K562 (cell line): ENCODE measurements at regions not wholly inside any gene's neighbourhood (a gene's known extent, or its start where the extent isn't known, plus 50 kb on each side); places are given as distances from the start of the nearest gene placed in this dataset.

Source experiments
- ATAC-seq: fragments of 200-7000 bp; cut with Tn5 transposase; 3 replicates; pipeline ENCODE4 v1.9.1; 2020; ENCODE audit warnings: moderate library complexity
- BruUV-seq: library from RNA; stranded (reverse); fragments of 400-500 nt; replicated peaks from 2 replicates; lab custom pipeline; 2021; lab: Mats Ljungman, UMichigan
- CTCF ChIA-PET: fragments of 300-600 bp; formaldehyde crosslinking; extraction: SDS; loops from one replicate; lab custom pipeline; 2021; ENCODE audit warnings: low intra/inter-chr PET ratio; lab: Yijun Ruan, JAX
- POLR2A ChIA-PET: fragments of 300-600, 350-650 bp; sonication (Branson Sonifier 250); formaldehyde crosslinking; extraction: SDS; loops from one replicate; lab custom pipeline; 2021; ENCODE audit warnings: antibody characterized with exemption, inconsistent platforms; lab: Yijun Ruan, JAX
- DNase-seq, 4 experiments: peaks; one replicate each; pipeline versions ENCODE4 v3.0.0 to v3.0.0-alpha.2; 2011 to 2018; ENCODE audit warnings: low spot score in 3 of 4, mixed read lengths in 3 of 4; ENCODE audit errors: extremely low read depth in 1 of 4
- FAIRE-seq: peaks from 2 replicates; lab custom pipeline; 2011; peaks lifted over from hg19 to GRCh38; lab: Jason Lieb, UNC
- H2AFZ ChIP-seq: 2 replicates; pipeline ENCODE4 v1.6.0; 2011; ENCODE audit warnings: low read depth, low read length, control low read depth, inconsistent platforms
- H3K27ac ChIP-seq: fragments of 200-600 bp; 3 replicates; pipeline ENCODE4 v1.8.0; 2011; ENCODE audit warnings: low read depth, mild to moderate bottlenecking, control low read depth, inconsistent platforms, low read length, moderate library complexity, mixed read lengths; ENCODE audit errors: extremely low read depth
- H3K27me3 ChIP-seq, 2 experiments: fragments of 300-600 bp in 1 of 2; 2 replicates in 1 of 2; 3 replicates in 1 of 2; pipeline versions ENCODE4 v1.6.0 to v1.8.0; 2011; ENCODE audit warnings: inconsistent platforms in 2 of 2, low read length in 2 of 2, mild to moderate bottlenecking in 1 of 2, mixed read lengths in 1 of 2, moderate library complexity in 1 of 2; ENCODE audit not compliant: control insufficient read depth in 2 of 2, insufficient read depth in 2 of 2
- H3K36me3 ChIP-seq: fragments of 300-600 bp; 3 replicates; pipeline ENCODE4 v1.8.0; 2011; ENCODE audit warnings: mild to moderate bottlenecking, low read length, inconsistent platforms; ENCODE audit not compliant: control insufficient read depth, insufficient read depth
- H3K4me1 ChIP-seq, 2 experiments: fragments of 200-600 bp in 1 of 2; replicated peaks in 1 of 2; 2 replicates in 1 of 2; 3 replicates in 1 of 2; pipeline versions ENCODE4 v1.5.1 to v1.8.0; 2011; ENCODE audit warnings: inconsistent platforms in 2 of 2, low read length in 2 of 2, mild to moderate bottlenecking in 1 of 2, mixed read lengths in 1 of 2, moderate library complexity in 1 of 2; ENCODE audit not compliant: control insufficient read depth in 2 of 2, insufficient read depth in 2 of 2
- H3K4me2 ChIP-seq: 2 replicates; pipeline ENCODE4 v1.6.1; 2011; ENCODE audit warnings: low read length, control low read depth, inconsistent platforms, mixed read lengths; ENCODE audit not compliant: insufficient read depth
- H3K4me3 ChIP-seq: fragments of 200-600 bp; sonication (generic), shearing (Covaris generic); 2 replicates; pipeline ENCODE4 v1.5.1; 2016; ENCODE audit warnings: control low read depth, inconsistent platforms
- H3K79me2 ChIP-seq: fragments of 200-600 bp; 3 replicates; pipeline ENCODE4 v1.8.0; 2011; ENCODE audit warnings: low read length, inconsistent platforms; ENCODE audit not compliant: control insufficient read depth, insufficient read depth
- H3K9ac ChIP-seq, 2 experiments: 2 replicates each; pipeline versions ENCODE4 v1.6.0 to v1.6.1; 2011; ENCODE audit warnings: low read depth in 2 of 2, low read length in 2 of 2, control low read depth in 1 of 2, inconsistent platforms in 1 of 2, mild to moderate bottlenecking in 1 of 2, mixed read lengths in 1 of 2; ENCODE audit not compliant: insufficient read depth in 1 of 2
- H3K9me1 ChIP-seq: one replicate; pipeline ENCODE4 v1.6.0; 2011; ENCODE audit warnings: inconsistent platforms, mild to moderate bottlenecking, low read length, moderate library complexity; ENCODE audit not compliant: control insufficient read depth, insufficient read depth
- H3K9me3 ChIP-seq: replicated peaks from 2 replicates; pipeline ENCODE4 v1.5.1; 2011; ENCODE audit warnings: low read depth, low read length, inconsistent platforms; ENCODE audit not compliant: control insufficient read depth, insufficient read depth
- H4K20me1 ChIP-seq: replicated peaks from 2 replicates; pipeline ENCODE4 v1.6.1; 2011; ENCODE audit warnings: low read length, inconsistent platforms, mixed read lengths; ENCODE audit not compliant: control insufficient read depth, insufficient read depth
- HOXB6 ChIP-seq: fragments of 250-450 bp; sonication (Bioruptor Pico); IDR thresholded peaks from 2 replicates; pipeline ENCODE4 v1.5.1; 2022; ENCODE audit warnings: mild to moderate bottlenecking, borderline replicate concordance
- NR4A1 ChIP-seq, 2 experiments: fragments of 250-450 bp in 1 of 2; fragments of 450-650 bp in 1 of 2; sonication (Bioruptor Pico) in 1 of 2; IDR thresholded peaks; 2 replicates each; pipeline versions ENCODE4 v1.4.0 to v1.6.1; 2016 to 2020; ENCODE audit warnings: mild to moderate bottlenecking in 2 of 2, missing compliant biosample characterization in 1 of 2, missing genetic modification characterization in 1 of 2, moderate library complexity in 1 of 2
- POLR2G ChIP-seq: fragments of 200-400 bp; formaldehyde crosslinking; IDR thresholded peaks from 2 replicates; pipeline ENCODE4 v1.6.1; 2017; ENCODE audit warnings: low read depth, mild to moderate bottlenecking, antibody characterized with exemption, low read length, moderate library complexity
- ZNF175 ChIP-seq: fragments of 200-800 bp; sonication (Bioruptor generic); IDR thresholded peaks from 2 replicates; pipeline ENCODE4 v1.6.1; 2016; ENCODE audit warnings: low read depth, mild to moderate bottlenecking, missing genetic modification characterization, missing compliant biosample characterization
- WGBS: fragments of 100-300 bp; shearing (Covaris generic); methylation state at CpG from one replicate; pipeline ENCODE4 v1.1.6; 2016; ENCODE audit warnings: low coverage, mixed read lengths; ENCODE audit not compliant: insufficient coverage; ENCODE audit errors: missing lambda C conversion rate; 5-methylcytosine and 5-hydroxymethylcytosine counted together
- in situ Hi-C: fragments of 300-500 bp; cut with MboI; formaldehyde crosslinking; loops from 4 replicates; pipeline ENCODE4 v1.15.0; 2018; ENCODE audit warnings: inconsistent platforms, mixed read lengths
- intact Hi-C: fragments of 100-400 bp; cut with micrococcal nuclease; formaldehyde crosslinking; loops from 2 replicates; pipeline ENCODE4 v1.14.2; 2022
- TF ChIP-seq, protein P1 (sequence below), 2 experiments: fragments of 450-650 bp; formaldehyde crosslinking in 1 of 2; IDR thresholded peaks; 2 replicates each; pipeline versions ENCODE4 v1.4.0 to v1.6.1; 2014 to 2020; ENCODE audit warnings: mild to moderate bottlenecking in 2 of 2, borderline replicate concordance in 1 of 2, low read depth in 1 of 2
- TF ChIP-seq, protein P2 (sequence below): fragments of 450-650 bp; formaldehyde crosslinking; IDR thresholded peaks from 2 replicates; pipeline ENCODE4 v1.4.0; 2020; ENCODE audit warnings: mild to moderate bottlenecking, moderate library complexity

GRCh38 chr11:100469835-100470234 is 217.3 kb upstream of the ARHGAP42 start:
- in situ Hi-C loops: no loop called here

More at GRCh38 chr11:100469835-100470234, 217.3 kb upstream of the ARHGAP42 start:
- Histone ChIP-seq H3K79me2 (no peaks in the 10 kb centered on the region), H3K4me1 (no peaks in the 10 kb centered on the region), H3K27ac (no peak overlapping the region), H3K27me3 (no peaks in the 10 kb centered on the region), H3K9me1 (no peaks in the 10 kb centered on the region), H3K9ac (no peak overlapping the region), H2AFZ (no peak overlapping the region), H3K9me3 (no peaks in the 10 kb centered on the region), H3K4me3 (no peak overlapping the region), H3K4me2 (no peak overlapping the region), H4K20me1 (no peaks in the 10 kb centered on the region), H3K36me3 (no peaks in the 10 kb centered on the region)
- ATAC-seq (no peak), FAIRE-seq (no peak), DNase-seq (no peak)
- TF ChIP-seq NR4A1 (CRISPR knock-in tag; IDR thresholded peaks at IDR 0.05): no peak
- TF ChIP-seq NR4A1 (tag; IDR thresholded peaks at IDR 0.05): no peak
- TF ChIP-seq POLR2G: no peak
- TF ChIP-seq, protein P1, sequence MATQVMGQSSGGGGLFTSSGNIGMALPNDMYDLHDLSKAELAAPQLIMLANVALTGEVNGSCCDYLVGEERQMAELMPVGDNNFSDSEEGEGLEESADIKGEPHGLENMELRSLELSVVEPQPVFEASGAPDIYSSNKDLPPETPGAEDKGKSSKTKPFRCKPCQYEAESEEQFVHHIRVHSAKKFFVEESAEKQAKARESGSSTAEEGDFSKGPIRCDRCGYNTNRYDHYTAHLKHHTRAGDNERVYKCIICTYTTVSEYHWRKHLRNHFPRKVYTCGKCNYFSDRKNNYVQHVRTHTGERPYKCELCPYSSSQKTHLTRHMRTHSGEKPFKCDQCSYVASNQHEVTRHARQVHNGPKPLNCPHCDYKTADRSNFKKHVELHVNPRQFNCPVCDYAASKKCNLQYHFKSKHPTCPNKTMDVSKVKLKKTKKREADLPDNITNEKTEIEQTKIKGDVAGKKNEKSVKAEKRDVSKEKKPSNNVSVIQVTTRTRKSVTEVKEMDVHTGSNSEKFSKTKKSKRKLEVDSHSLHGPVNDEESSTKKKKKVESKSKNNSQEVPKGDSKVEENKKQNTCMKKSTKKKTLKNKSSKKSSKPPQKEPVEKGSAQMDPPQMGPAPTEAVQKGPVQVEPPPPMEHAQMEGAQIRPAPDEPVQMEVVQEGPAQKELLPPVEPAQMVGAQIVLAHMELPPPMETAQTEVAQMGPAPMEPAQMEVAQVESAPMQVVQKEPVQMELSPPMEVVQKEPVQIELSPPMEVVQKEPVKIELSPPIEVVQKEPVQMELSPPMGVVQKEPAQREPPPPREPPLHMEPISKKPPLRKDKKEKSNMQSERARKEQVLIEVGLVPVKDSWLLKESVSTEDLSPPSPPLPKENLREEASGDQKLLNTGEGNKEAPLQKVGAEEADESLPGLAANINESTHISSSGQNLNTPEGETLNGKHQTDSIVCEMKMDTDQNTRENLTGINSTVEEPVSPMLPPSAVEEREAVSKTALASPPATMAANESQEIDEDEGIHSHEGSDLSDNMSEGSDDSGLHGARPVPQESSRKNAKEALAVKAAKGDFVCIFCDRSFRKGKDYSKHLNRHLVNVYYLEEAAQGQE (IDR thresholded peaks at IDR 0.05; ENCODE audit: borderline replicate concordance): no peak
- TF ChIP-seq, protein P1 (CRISPR knock-in tag; IDR thresholded peaks at IDR 0.05; ENCODE audit: low read depth): no peak
- TF ChIP-seq ZNF175 (CRISPR knock-in tag): no peak
- no peak for TF ChIP-seq HOXB6
- TF ChIP-seq, protein P2, sequence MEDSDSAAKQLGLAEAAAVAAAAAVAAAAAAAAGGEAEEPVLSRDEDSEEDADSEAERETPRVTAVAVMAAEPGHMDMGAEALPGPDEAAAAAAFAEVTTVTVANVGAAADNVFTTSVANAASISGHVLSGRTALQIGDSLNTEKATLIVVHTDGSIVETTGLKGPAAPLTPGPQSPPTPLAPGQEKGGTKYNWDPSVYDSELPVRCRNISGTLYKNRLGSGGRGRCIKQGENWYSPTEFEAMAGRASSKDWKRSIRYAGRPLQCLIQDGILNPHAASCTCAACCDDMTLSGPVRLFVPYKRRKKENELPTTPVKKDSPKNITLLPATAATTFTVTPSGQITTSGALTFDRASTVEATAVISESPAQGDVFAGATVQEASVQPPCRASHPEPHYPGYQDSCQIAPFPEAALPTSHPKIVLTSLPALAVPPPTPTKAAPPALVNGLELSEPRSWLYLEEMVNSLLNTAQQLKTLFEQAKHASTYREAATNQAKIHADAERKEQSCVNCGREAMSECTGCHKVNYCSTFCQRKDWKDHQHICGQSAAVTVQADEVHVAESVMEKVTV: no peak
- CTCF ChIA-PET: no interaction called here
- BruUV-seq: no TSS peak
- WGBS: 0% methylated on average over 2 of the region's 2 CpGs
- intact Hi-C loops: no loop called here
- POLR2A ChIA-PET: no interaction called here
